Sigmoid colon (tissue), 4 donors: ENCODE measurements at regions not wholly inside any gene's neighbourhood (a gene's known extent, or its start where the extent isn't known, plus 50 kb on each side); places are given as distances from the start of the nearest gene placed in this dataset.

ENCODE experiments used
- POLR2A ChIP-seq, 2 donors: fragments of 450-650 bp; IDR thresholded peaks; one replicate each; pipeline ENCODE4 v1.6.1; 2016; ENCODE audit warnings: antibody characterized with exemption in 2 of 2, mild to moderate bottlenecking in 2 of 2, moderate library complexity in 2 of 2
- POLR2AphosphoS5 ChIP-seq, 4 donors: sonication (generic); formaldehyde crosslinking; IDR thresholded peaks; one replicate each; pipeline ENCODE4 v1.6.1; 2017; ENCODE audit warnings: antibody characterized with exemption in 4 of 4
- TF ChIP-seq, protein P1 (sequence below), 4 experiments: fragments of 450-650 bp in 3 of 4; fragments of 200-600 bp in 1 of 4; IDR thresholded peaks; one replicate each; pipeline ENCODE4 v1.5.1; 2016 to 2019; ENCODE audit warnings: antibody characterized with exemption in 4 of 4, mild to moderate bottlenecking in 3 of 4, moderate library complexity in 2 of 4

DNA sequence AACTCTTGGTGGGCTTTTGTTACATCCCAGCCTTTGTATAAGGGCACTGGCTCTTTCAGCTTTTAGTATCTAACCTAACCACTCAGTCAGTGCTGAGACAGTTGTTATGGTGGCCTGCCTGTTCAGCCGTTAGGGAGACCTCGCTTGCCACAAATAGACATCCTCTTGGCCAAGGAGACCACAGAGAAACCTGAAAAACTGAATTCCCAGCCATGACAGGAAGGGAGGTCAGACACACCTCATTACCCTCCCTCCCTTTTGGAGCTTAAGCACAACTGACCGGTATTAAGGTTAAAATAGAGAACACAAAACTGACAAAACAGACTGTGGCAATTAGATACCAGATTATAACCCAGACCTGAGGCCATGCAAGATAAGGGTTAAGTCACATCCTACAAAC, 1639.3 kb downstream of the RPA4 start:
- TF ChIP-seq, protein P1, sequence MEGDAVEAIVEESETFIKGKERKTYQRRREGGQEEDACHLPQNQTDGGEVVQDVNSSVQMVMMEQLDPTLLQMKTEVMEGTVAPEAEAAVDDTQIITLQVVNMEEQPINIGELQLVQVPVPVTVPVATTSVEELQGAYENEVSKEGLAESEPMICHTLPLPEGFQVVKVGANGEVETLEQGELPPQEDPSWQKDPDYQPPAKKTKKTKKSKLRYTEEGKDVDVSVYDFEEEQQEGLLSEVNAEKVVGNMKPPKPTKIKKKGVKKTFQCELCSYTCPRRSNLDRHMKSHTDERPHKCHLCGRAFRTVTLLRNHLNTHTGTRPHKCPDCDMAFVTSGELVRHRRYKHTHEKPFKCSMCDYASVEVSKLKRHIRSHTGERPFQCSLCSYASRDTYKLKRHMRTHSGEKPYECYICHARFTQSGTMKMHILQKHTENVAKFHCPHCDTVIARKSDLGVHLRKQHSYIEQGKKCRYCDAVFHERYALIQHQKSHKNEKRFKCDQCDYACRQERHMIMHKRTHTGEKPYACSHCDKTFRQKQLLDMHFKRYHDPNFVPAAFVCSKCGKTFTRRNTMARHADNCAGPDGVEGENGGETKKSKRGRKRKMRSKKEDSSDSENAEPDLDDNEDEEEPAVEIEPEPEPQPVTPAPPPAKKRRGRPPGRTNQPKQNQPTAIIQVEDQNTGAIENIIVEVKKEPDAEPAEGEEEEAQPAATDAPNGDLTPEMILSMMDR (IDR thresholded peaks at IDR 0.05) = no peak
- TF ChIP-seq POLR2AphosphoS5 (IDR thresholded peaks at IDR 0.05) (no peak), POLR2A (IDR thresholded peaks at IDR 0.05) (no peak)
